ENCODE measurements at regions not wholly inside any gene's neighbourhood (a gene's known extent, or its start where the extent isn't known, plus 50 kb on each side); places are given as distances from the start of the nearest gene placed in this dataset.

DNA sequence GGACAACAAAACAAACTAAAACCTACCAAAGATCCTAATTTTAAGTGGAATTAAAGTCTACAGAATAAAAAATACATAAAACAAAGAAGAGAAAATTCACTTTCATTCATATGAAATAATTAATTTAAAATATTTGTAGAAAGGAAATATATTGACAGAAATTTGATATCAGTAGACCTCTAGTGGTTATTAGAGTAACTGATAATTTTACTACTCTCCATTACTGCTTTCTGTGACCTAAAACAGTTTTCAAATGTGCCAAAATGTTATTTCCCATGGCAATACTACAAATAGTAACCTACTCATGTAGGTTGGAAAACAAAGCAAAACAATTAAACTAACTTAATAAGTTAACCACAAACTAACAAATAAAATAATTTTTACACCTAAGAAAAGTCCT is 147.1 kb downstream of the NOL4 start:
- Histone ChIP-seq H3K27me3 (ENCODE audit: control insufficient read depth, insufficient read depth, low read length) (no peaks in the 10 kb centered on the region), H3K27ac (ENCODE audit: low read length) (no peak overlapping the region), H3K36me3 (ENCODE audit: control insufficient read depth, insufficient read depth, low read length) (no peaks in the 10 kb centered on the region), H3K4me1 (ENCODE audit: control insufficient read depth, insufficient read depth, low read length) (no peaks in the 10 kb centered on the region), H3K9me3 (ENCODE audit: control insufficient read depth, low read depth, low read length) (no peaks in the 10 kb centered on the region), H3K4me3 (ENCODE audit: low read length) (no peak overlapping the region)
- no peak for DNase-seq

DNA sequence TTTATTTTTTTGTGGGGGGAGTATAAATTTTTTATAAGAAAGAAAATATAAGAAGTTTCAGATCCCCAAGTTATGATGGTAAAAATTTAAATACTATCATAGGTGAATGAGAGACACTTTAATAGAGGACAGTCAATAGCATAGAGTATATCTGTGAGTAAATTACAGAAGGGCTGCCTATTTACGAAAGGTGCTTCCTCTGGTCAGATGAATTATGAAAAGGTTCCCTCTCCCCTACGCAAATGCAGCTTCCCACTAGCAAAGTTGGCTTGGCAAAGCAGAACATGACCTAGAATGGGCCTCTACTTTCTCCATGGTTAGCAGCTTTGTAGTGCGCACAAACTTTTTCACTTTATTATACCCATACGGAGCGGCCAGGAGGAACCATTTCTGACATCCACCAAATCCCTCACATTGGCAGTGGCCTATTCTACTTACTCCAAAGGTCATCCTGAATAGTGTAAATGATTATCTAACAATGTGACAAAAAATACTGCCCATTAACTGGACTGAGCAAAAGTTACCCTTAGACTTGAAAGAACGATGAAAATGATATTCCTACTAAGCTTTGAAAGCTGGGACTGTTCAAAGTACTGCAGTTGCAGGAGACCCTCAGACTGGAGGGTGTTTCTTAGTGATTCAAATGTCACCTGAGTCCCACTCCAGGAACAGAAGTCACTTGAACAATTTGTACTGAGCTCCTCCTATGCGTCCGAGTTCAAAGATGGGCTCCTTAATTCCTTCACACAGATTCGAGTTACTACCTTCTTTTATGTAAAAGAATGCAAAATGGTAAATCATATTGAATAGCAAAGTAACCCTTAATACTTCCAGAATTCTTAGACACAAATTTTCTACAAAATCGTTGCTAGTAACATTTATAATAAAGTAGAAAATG is 148.5 kb downstream of the NOL4 start:
- Histone ChIP-seq H3K9me3 (ENCODE audit: control insufficient read depth, low read depth, low read length) (no peaks in the 10 kb centered on the region), H3K27ac (ENCODE audit: low read length) (no peak overlapping the region), H3K4me1 (ENCODE audit: control insufficient read depth, insufficient read depth, low read length) (no peaks in the 10 kb centered on the region), H3K36me3 (ENCODE audit: control insufficient read depth, insufficient read depth, low read length) (no peaks in the 10 kb centered on the region), H3K27me3 (ENCODE audit: control insufficient read depth, insufficient read depth, low read length) (no peaks in the 10 kb centered on the region), H3K4me3 (ENCODE audit: low read length) (no peak overlapping the region)
- DNase-seq: no peak
- WGBS (ENCODE audit: insufficient coverage, low lambda C conversion rate): no CpG with 5 or more reads among the region's 10 CpGs

DNA sequence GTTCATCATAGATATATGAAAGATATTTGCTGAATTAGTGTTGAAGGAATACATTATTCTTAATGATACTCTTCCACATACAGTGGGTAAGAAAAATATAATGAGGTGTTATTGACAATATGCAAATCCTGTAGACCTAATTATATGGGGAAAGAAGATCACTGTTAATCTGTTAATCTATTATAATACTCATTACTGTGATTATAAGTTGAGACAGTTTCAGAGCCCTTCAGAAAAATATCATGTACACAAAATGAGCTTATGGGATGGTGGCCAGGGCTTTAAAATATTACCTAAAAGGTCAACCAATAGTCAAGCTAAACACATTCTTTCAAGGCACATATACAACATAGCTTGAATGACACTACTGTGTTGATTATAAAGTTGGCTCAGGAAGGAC is 163.5 kb downstream of the NOL4 start:
- no peak for DNase-seq
- H3K4me3 ChIP-seq (ENCODE audit: low read length): no peak overlapping the region
- no peak overlapping the region for H3K27ac ChIP-seq (ENCODE audit: low read length)
- H3K36me3 ChIP-seq (ENCODE audit: control insufficient read depth, insufficient read depth, low read length): no peaks in the 10 kb centered on the region
- H3K27me3 ChIP-seq (ENCODE audit: control insufficient read depth, insufficient read depth, low read length): no peaks in the 10 kb centered on the region
- peaks cover 5% of the 10 kb centered on the region for H3K9me3 ChIP-seq (ENCODE audit: control insufficient read depth, low read depth, low read length)
- no peaks in the 10 kb centered on the region for H3K4me1 ChIP-seq (ENCODE audit: control insufficient read depth, insufficient read depth, low read length)

DNA sequence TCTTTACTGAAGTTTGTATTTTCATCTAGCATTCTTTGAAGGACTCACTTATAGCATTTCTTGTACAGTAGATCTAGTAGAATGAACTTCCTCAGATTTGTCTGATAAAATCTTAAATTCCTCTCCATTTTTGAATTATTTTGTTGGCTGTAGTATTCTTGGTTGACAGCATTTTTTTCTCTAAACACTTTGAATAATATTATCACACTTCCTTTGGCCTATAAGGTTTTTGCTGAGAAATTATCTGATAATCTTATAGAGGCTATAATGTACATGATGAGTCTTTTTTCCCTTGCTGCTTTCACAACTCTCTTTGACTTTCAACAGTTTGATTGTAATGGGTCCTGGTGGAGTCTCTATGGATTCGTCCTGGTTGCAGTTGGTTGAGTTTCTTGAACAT is 169.5 kb downstream of the NOL4 start:
- H3K36me3 ChIP-seq (ENCODE audit: control insufficient read depth, insufficient read depth, low read length): no peaks in the 10 kb centered on the region
- no peak for DNase-seq
- 100% methylated on average over 1 of the region's 1 CpG for WGBS (ENCODE audit: insufficient coverage, low lambda C conversion rate)

DNA sequence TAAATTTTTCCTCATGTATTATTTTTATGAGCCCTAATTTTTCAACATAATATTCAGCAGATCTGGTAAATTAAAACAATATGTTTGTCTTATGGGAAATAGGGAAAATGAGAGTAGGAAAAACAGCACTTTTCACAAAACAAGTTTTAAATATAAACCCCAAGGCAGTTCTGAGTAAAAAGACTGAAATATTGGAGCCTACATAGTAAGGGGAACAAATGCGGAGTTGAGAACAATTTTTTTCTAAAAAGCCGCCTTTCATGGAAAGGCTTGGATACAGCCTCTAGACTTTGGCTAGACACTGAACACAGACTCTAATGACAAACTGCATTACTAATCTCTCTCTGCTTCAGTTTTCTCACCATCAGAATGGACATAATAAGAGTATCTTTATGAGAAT is 174.1 kb downstream of the NOL4 start:
- Histone ChIP-seq H3K27ac (ENCODE audit: low read length) (no peak overlapping the region), H3K36me3 (ENCODE audit: control insufficient read depth, insufficient read depth, low read length) (no peaks in the 10 kb centered on the region), H3K27me3 (ENCODE audit: control insufficient read depth, insufficient read depth, low read length) (no peaks in the 10 kb centered on the region), H3K9me3 (ENCODE audit: control insufficient read depth, low read depth, low read length) (peaks cover 7% of the 10 kb centered on the region), H3K4me3 (ENCODE audit: low read length) (no peak overlapping the region), H3K4me1 (ENCODE audit: control insufficient read depth, insufficient read depth, low read length) (no peaks in the 10 kb centered on the region)
- no peak for DNase-seq
- no CpG with 5 or more reads among the region's 2 CpGs for WGBS (ENCODE audit: insufficient coverage, low lambda C conversion rate)

More for the DNA sequence above, 169.5 kb downstream of the NOL4 start:
- Histone ChIP-seq H3K9me3 (ENCODE audit: control insufficient read depth, low read depth, low read length) (peaks cover 13% of the 10 kb centered on the region), H3K4me3 (ENCODE audit: low read length) (no peak overlapping the region), H3K4me1 (ENCODE audit: control insufficient read depth, insufficient read depth, low read length) (no peaks in the 10 kb centered on the region), H3K27me3 (ENCODE audit: control insufficient read depth, insufficient read depth, low read length) (no peaks in the 10 kb centered on the region), H3K27ac (ENCODE audit: low read length) (no peak overlapping the region)

DNA sequence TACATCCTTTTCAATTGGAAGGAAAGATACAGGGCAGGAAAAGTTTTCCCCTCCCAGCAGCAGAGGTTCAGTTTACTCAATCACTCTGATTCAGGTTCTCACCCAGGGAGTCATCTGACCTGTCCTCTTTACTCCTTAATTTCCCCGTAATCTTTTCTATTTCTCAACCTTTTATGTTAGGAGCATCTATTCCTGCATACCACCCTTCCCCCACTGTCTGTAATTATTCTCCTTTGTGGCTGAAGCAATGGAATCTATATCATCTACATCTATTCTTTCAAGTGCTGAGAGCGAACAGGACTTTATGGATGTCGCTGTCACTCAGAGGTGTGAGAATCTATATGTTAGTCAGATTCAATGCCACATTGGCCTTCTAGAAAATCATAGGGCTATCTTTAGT is 175.2 kb downstream of the NOL4 start:
- Histone ChIP-seq H3K27me3 (ENCODE audit: control insufficient read depth, insufficient read depth, low read length) (no peaks in the 10 kb centered on the region), H3K4me3 (ENCODE audit: low read length) (no peak overlapping the region), H3K9me3 (ENCODE audit: control insufficient read depth, low read depth, low read length) (peaks cover under 1% of the 10 kb centered on the region), H3K36me3 (ENCODE audit: control insufficient read depth, insufficient read depth, low read length) (no peaks in the 10 kb centered on the region), H3K4me1 (ENCODE audit: control insufficient read depth, insufficient read depth, low read length) (no peaks in the 10 kb centered on the region), H3K27ac (ENCODE audit: low read length) (no peak overlapping the region)
- DNase-seq: no peak
- no CpG with 5 or more reads among the region's 3 CpGs for whole genome bisulfite sequencing (ENCODE audit: insufficient coverage, low lambda C conversion rate)

DNA sequence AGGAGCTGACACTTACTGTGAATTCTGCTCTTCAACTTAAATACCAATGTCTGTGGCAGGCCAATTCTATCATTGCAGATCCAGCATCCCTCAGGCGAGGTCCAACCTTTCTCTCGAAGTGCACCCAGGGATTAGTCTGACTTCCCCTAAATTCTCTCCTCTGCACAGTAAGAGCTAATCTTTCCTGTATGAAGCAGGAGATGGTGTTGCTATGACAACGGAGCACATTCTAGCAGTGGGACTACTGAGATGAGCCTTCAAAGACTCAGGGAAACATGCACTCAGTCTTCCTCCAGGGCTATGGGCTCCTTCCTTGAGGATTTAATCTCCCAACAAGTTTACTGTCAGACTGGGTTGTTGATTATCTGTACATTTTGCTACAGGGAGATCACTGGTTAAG is 176.3 kb downstream of the NOL4 start:
- no peak overlapping the region for H3K27ac ChIP-seq (ENCODE audit: low read length)
- H3K4me1 ChIP-seq (ENCODE audit: control insufficient read depth, insufficient read depth, low read length): no peaks in the 10 kb centered on the region
- no peak for DNase-seq
- H3K36me3 ChIP-seq (ENCODE audit: control insufficient read depth, insufficient read depth, low read length): no peaks in the 10 kb centered on the region
- H3K4me3 ChIP-seq (ENCODE audit: low read length): no peak overlapping the region
- no CpG with 5 or more reads among the region's 3 CpGs for WGBS (ENCODE audit: insufficient coverage, low lambda C conversion rate)
- no peaks in the 10 kb centered on the region for H3K27me3 ChIP-seq (ENCODE audit: control insufficient read depth, insufficient read depth, low read length)
- H3K9me3 ChIP-seq (ENCODE audit: control insufficient read depth, low read depth, low read length): no peaks in the 10 kb centered on the region

DNA sequence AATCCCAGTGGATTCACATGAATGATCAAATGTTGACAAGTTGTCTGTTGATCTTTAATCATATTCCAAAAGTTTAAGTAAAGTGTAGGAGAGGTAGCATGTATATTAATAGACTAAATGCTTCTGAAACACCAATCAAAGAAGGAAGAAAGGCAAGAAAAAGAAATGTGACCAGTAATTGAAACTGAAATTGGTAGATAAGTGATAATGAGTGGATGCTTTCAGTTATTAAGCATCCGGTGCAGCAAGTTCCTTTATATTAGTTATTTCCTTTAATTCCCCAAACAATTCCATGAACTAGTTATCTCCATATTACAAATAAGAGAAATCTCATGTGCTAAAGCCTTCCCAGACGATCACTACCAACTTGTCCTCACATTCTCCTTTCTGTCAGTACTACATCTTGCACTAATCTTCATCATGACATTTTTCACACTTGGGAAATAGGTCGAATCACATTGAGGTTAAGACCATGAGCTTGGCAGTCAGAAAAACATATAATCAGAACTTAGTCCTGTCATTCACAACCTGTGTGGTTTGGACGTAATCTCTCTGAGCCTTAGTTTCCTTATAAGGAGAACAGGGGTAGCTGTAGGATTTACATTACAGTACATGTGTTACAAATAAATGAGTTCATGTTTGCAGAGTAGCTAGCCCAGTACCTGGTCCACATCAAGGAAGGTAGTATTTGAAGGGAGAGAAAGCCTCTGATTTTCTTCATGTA is 182.1 kb downstream of the NOL4 start:
- Histone ChIP-seq H3K27me3 (ENCODE audit: control insufficient read depth, insufficient read depth, low read length) (no peaks in the 10 kb centered on the region), H3K4me3 (ENCODE audit: low read length) (no peak overlapping the region), H3K27ac (ENCODE audit: low read length) (no peak overlapping the region), H3K9me3 (ENCODE audit: control insufficient read depth, low read depth, low read length) (no peaks in the 10 kb centered on the region), H3K36me3 (ENCODE audit: control insufficient read depth, insufficient read depth, low read length) (no peaks in the 10 kb centered on the region), H3K4me1 (ENCODE audit: control insufficient read depth, insufficient read depth, low read length) (no peaks in the 10 kb centered on the region)
- WGBS (ENCODE audit: insufficient coverage, low lambda C conversion rate): 90% methylated on average over 2 of the region's 4 CpGs
- DNase-seq: no peak

DNA sequence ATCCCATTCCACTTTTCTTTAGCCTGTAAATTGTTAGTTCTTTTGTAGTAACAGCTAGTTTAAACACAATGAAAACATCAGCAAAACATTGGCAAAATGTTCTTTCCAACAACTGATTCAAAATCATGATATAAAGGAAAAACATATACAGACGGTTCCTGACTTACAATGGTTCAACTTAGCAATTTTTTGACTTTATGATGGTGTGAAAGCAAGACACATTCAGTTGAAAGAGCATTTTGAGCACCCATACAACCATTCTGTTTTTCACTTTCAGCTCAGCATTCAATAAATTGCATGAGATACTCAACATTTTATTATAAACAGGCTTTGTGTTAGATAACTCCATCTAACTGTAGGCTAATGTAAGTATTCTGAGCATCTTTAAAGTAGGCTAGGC is 185.1 kb downstream of the NOL4 start:
- Histone ChIP-seq H3K4me3 (ENCODE audit: low read length) (no peak overlapping the region), H3K27ac (ENCODE audit: low read length) (no peak overlapping the region), H3K4me1 (ENCODE audit: control insufficient read depth, insufficient read depth, low read length) (no peaks in the 10 kb centered on the region), H3K27me3 (ENCODE audit: control insufficient read depth, insufficient read depth, low read length) (no peaks in the 10 kb centered on the region), H3K9me3 (ENCODE audit: control insufficient read depth, low read depth, low read length) (no peaks in the 10 kb centered on the region), H3K36me3 (ENCODE audit: control insufficient read depth, insufficient read depth, low read length) (no peaks in the 10 kb centered on the region)
- WGBS (ENCODE audit: insufficient coverage, low lambda C conversion rate): 83% methylated on average over 1 of the region's 1 CpG
- no peak for DNase-seq

DNA sequence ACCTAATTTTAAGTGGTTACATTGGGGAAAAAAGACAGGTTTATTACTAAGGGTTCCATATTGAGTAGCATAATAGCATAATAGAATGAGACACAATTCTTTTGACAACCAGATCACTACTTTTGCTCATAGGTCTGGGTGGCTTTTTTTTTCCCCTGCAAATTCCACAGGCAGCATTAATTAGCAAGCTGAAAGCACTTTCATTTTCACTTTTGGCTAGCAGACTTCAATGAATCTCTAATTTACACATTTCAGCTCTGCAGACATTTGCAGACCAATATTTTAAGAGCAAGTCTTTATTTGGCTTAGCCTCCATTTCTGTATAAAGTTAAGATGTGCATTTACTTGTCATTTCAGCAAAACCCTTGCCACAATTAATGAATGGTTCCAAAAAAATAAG is 185.5 kb downstream of the NOL4 start:
- H3K9me3 ChIP-seq (ENCODE audit: control insufficient read depth, low read depth, low read length): peaks cover 4% of the 10 kb centered on the region
- no peak overlapping the region for H3K27ac ChIP-seq (ENCODE audit: low read length)
- H3K4me3 ChIP-seq (ENCODE audit: low read length): no peak overlapping the region
- H3K4me1 ChIP-seq (ENCODE audit: control insufficient read depth, insufficient read depth, low read length): no peaks in the 10 kb centered on the region
- peak in 1 of 2 donors; percentile 48 for DNase-seq
- H3K27me3 ChIP-seq (ENCODE audit: control insufficient read depth, insufficient read depth, low read length): no peaks in the 10 kb centered on the region
- no peaks in the 10 kb centered on the region for H3K36me3 ChIP-seq (ENCODE audit: control insufficient read depth, insufficient read depth, low read length)

DNA sequence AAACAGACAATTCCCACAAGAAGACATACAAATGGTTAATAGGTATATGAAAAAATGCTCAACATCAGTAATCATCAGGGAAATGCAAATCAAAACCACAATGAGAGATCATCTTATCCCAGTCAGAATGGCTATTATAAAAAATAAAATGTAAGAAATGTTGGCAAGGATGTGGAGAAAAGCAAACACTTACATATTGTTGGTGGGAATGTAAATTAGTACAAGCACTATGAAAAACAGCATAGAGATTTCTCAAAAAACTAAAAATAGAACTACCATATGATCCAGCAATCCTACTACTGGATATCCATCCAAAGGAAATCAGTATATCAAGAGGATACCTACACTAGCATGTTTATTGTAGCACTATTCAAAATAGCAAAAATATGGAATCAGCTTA is 186.6 kb downstream of the NOL4 start:
- H3K27me3 ChIP-seq (ENCODE audit: control insufficient read depth, insufficient read depth, low read length): no peaks in the 10 kb centered on the region
- no peak for DNase-seq
- no peak overlapping the region for H3K27ac ChIP-seq (ENCODE audit: low read length)
- H3K4me3 ChIP-seq (ENCODE audit: low read length): no peak overlapping the region
- peaks cover 9% of the 10 kb centered on the region for H3K9me3 ChIP-seq (ENCODE audit: control insufficient read depth, low read depth, low read length)
- H3K4me1 ChIP-seq (ENCODE audit: control insufficient read depth, insufficient read depth, low read length): no peaks in the 10 kb centered on the region
- H3K36me3 ChIP-seq (ENCODE audit: control insufficient read depth, insufficient read depth, low read length): no peaks in the 10 kb centered on the region

Data from large intestine (tissue), 3 donors.